K562 (cell line): ENCODE measurements at regions not wholly inside any gene's neighbourhood (a gene's known extent, or its start where the extent isn't known, plus 50 kb on each side); places are given as distances from the start of the nearest gene placed in this dataset.

Experiments
- CHD1 ChIP-seq: fragments of 200-600 bp; sonication (generic); IDR thresholded peaks from one replicate; pipeline ENCODE4 v1.6.1; 2012; ENCODE audit warnings: mild to moderate bottlenecking, moderate library complexity, low read length, inconsistent platforms
- KAT7 ChIP-seq: sonication (generic); formaldehyde crosslinking; IDR thresholded peaks from 2 replicates; pipeline ENCODE4 v1.8.0; 2022; ENCODE audit warnings: missing genetic modification reagents, mild to moderate bottlenecking, borderline replicate concordance
- LARP7 ChIP-seq: fragments of 450-650 bp; IDR thresholded peaks from 2 replicates; pipeline ENCODE4 v1.6.1; 2016
- PHF8 ChIP-seq: fragments of 200-600 bp; sonication (generic); IDR thresholded peaks from 2 replicates; pipeline ENCODE4 v1.6.1; 2012; ENCODE audit warnings: mixed run types, mild to moderate bottlenecking, inconsistent platforms, low read length, moderate library complexity, borderline replicate concordance
- SUPT5H ChIP-seq: fragments of 450-650 bp; IDR thresholded peaks from 2 replicates; pipeline ENCODE4 v1.6.1; 2016
- WHSC1 ChIP-seq: IDR thresholded peaks from one replicate; pipeline ENCODE4 v1.6.1; 2012; ENCODE audit warnings: low read length, control low read depth, inconsistent platforms
- TF ChIP-seq, protein P1 (sequence below): sonication (generic); formaldehyde crosslinking; IDR thresholded peaks from 2 replicates; pipeline ENCODE4 v1.8.0; 2023; ENCODE audit warnings: missing genetic modification reagents, mild to moderate bottlenecking, borderline replicate concordance
- TF ChIP-seq, protein P2 (sequence below), 2 experiments: fragments of 150-350 bp in 1 of 2; IDR thresholded peaks; 2 replicates each; pipeline ENCODE4 v1.6.1; 2012 to 2016; ENCODE audit warnings: low read depth in 2 of 2, low read length in 2 of 2, mild to moderate bottlenecking in 1 of 2, moderate library complexity in 1 of 2
- TF ChIP-seq, protein P3 (sequence below), 2 experiments: fragments of 450-650 bp; formaldehyde crosslinking in 1 of 2; IDR thresholded peaks; 2 replicates each; pipeline versions ENCODE4 v1.4.0 to v1.6.1; 2014 to 2020; ENCODE audit warnings: mild to moderate bottlenecking in 2 of 2, borderline replicate concordance in 1 of 2, low read depth in 1 of 2

DNA sequence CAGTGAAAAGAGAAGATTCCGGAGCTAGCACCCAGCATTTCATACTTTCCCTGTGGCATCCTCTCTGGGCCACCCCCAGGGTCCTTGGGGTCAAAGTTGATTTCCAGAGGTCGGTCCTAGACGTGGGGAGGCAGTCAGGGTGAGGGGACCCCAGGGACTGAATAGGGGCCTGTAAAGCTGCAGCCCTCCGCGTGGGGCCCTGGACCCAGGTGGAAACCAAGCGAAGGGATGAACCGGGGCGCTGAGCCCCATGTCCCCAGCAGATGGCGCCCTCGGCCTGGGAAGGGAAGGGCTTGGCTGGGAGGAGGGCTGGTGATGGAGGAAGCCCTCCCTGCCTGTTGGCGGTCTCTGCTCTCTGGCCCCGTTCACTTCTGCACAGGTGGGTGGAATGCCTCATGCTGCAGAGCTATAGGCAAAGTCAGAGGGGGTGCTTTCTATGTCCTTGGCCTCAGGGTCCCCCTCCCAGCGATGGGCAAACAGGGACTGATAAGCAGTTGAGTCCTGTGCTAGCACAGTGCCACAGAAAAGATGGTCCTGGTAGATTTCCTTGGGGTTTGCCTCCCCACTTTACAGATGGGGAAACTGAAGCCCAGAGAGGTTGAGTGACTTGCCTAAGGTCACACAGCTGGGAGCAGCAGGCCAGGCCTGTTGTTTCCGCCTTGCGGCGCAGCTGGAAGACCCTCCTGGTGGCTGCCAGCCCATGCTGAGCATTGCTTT is 163.4 kb upstream of the CIBAR2 start (continued):
- TF ChIP-seq, protein P1, sequence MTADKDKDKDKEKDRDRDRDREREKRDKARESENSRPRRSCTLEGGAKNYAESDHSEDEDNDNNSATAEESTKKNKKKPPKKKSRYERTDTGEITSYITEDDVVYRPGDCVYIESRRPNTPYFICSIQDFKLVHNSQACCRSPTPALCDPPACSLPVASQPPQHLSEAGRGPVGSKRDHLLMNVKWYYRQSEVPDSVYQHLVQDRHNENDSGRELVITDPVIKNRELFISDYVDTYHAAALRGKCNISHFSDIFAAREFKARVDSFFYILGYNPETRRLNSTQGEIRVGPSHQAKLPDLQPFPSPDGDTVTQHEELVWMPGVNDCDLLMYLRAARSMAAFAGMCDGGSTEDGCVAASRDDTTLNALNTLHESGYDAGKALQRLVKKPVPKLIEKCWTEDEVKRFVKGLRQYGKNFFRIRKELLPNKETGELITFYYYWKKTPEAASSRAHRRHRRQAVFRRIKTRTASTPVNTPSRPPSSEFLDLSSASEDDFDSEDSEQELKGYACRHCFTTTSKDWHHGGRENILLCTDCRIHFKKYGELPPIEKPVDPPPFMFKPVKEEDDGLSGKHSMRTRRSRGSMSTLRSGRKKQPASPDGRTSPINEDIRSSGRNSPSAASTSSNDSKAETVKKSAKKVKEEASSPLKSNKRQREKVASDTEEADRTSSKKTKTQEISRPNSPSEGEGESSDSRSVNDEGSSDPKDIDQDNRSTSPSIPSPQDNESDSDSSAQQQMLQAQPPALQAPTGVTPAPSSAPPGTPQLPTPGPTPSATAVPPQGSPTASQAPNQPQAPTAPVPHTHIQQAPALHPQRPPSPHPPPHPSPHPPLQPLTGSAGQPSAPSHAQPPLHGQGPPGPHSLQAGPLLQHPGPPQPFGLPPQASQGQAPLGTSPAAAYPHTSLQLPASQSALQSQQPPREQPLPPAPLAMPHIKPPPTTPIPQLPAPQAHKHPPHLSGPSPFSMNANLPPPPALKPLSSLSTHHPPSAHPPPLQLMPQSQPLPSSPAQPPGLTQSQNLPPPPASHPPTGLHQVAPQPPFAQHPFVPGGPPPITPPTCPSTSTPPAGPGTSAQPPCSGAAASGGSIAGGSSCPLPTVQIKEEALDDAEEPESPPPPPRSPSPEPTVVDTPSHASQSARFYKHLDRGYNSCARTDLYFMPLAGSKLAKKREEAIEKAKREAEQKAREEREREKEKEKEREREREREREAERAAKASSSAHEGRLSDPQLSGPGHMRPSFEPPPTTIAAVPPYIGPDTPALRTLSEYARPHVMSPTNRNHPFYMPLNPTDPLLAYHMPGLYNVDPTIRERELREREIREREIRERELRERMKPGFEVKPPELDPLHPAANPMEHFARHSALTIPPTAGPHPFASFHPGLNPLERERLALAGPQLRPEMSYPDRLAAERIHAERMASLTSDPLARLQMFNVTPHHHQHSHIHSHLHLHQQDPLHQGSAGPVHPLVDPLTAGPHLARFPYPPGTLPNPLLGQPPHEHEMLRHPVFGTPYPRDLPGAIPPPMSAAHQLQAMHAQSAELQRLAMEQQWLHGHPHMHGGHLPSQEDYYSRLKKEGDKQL (CRISPR knock-in tag): no peak; the same call in 1 of the 2 replicates
- TF ChIP-seq, protein P2, sequence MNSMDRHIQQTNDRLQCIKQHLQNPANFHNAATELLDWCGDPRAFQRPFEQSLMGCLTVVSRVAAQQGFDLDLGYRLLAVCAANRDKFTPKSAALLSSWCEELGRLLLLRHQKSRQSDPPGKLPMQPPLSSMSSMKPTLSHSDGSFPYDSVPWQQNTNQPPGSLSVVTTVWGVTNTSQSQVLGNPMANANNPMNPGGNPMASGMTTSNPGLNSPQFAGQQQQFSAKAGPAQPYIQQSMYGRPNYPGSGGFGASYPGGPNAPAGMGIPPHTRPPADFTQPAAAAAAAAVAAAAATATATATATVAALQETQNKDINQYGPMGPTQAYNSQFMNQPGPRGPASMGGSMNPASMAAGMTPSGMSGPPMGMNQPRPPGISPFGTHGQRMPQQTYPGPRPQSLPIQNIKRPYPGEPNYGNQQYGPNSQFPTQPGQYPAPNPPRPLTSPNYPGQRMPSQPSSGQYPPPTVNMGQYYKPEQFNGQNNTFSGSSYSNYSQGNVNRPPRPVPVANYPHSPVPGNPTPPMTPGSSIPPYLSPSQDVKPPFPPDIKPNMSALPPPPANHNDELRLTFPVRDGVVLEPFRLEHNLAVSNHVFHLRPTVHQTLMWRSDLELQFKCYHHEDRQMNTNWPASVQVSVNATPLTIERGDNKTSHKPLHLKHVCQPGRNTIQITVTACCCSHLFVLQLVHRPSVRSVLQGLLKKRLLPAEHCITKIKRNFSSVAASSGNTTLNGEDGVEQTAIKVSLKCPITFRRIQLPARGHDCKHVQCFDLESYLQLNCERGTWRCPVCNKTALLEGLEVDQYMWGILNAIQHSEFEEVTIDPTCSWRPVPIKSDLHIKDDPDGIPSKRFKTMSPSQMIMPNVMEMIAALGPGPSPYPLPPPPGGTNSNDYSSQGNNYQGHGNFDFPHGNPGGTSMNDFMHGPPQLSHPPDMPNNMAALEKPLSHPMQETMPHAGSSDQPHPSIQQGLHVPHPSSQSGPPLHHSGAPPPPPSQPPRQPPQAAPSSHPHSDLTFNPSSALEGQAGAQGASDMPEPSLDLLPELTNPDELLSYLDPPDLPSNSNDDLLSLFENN (IDR thresholded peaks at IDR 0.05; ENCODE audit: low read depth in 2 of 2, low read length in 2 of 2): 0 out of 4 replicates have a peak, but pooled peaks of 1 of the 2 experiments have one; percentile 52
- 0 out of 2 replicates have a peak, but pooled peaks have one; percentile 19 for TF ChIP-seq KAT7 (CRISPR knock-in tag)
- no peak for TF ChIP-seq PHF8
- TF ChIP-seq, protein P3, sequence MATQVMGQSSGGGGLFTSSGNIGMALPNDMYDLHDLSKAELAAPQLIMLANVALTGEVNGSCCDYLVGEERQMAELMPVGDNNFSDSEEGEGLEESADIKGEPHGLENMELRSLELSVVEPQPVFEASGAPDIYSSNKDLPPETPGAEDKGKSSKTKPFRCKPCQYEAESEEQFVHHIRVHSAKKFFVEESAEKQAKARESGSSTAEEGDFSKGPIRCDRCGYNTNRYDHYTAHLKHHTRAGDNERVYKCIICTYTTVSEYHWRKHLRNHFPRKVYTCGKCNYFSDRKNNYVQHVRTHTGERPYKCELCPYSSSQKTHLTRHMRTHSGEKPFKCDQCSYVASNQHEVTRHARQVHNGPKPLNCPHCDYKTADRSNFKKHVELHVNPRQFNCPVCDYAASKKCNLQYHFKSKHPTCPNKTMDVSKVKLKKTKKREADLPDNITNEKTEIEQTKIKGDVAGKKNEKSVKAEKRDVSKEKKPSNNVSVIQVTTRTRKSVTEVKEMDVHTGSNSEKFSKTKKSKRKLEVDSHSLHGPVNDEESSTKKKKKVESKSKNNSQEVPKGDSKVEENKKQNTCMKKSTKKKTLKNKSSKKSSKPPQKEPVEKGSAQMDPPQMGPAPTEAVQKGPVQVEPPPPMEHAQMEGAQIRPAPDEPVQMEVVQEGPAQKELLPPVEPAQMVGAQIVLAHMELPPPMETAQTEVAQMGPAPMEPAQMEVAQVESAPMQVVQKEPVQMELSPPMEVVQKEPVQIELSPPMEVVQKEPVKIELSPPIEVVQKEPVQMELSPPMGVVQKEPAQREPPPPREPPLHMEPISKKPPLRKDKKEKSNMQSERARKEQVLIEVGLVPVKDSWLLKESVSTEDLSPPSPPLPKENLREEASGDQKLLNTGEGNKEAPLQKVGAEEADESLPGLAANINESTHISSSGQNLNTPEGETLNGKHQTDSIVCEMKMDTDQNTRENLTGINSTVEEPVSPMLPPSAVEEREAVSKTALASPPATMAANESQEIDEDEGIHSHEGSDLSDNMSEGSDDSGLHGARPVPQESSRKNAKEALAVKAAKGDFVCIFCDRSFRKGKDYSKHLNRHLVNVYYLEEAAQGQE (IDR thresholded peaks at IDR 0.05; ENCODE audit: borderline replicate concordance): peak; percentile 74
- TF ChIP-seq, protein P3 (CRISPR knock-in tag; IDR thresholded peaks at IDR 0.05; ENCODE audit: low read depth): no peak
- no peak for TF ChIP-seq SUPT5H
- TF ChIP-seq CHD1: no peak
- no peak for TF ChIP-seq WHSC1
- no peak for TF ChIP-seq LARP7
